HEK293 (cell line): ENCODE measurements at regions not wholly inside any gene's neighbourhood (a gene's known extent, or its start where the extent isn't known, plus 50 kb on each side); places are given as distances from the start of the nearest gene placed in this dataset.

Source experiments
- ATF2 ChIP-seq: fragments of 450-650 bp; formaldehyde crosslinking; IDR thresholded peaks from 2 replicates; pipeline ENCODE4 v1.5.1; 2016; ENCODE audit warnings: missing biosample characterization, missing genetic modification characterization, low read depth
- CTCF ChIP-seq: fragments of 450-650 bp; formaldehyde crosslinking; IDR thresholded peaks from 2 replicates; pipeline ENCODE4 v1.5.1; 2016; ENCODE audit warnings: missing biosample characterization, missing genetic modification characterization
- KLF16 ChIP-seq: fragments of 450-650 bp; formaldehyde crosslinking; IDR thresholded peaks from 2 replicates; pipeline ENCODE4 v1.5.1; 2017; ENCODE audit warnings: missing biosample characterization, missing genetic modification characterization
- ZNF138 ChIP-seq: fragments of 450-650 bp; formaldehyde crosslinking; IDR thresholded peaks from 2 replicates; pipeline ENCODE4 v1.5.1; 2016; ENCODE audit warnings: missing biosample characterization, missing genetic modification characterization, borderline replicate concordance
- ZNF214 ChIP-seq: fragments of 450-650 bp; formaldehyde crosslinking; IDR thresholded peaks from 2 replicates; pipeline ENCODE4 v1.5.1; 2017; ENCODE audit warnings: missing biosample characterization, mild to moderate bottlenecking, missing genetic modification characterization, borderline replicate concordance
- ZNF23 ChIP-seq: fragments of 450-650 bp; formaldehyde crosslinking; IDR thresholded peaks from 2 replicates; pipeline ENCODE4 v1.5.1; 2016; ENCODE audit warnings: missing biosample characterization, missing genetic modification characterization, borderline replicate concordance
- ZNF530 ChIP-seq: fragments of 450-650 bp; formaldehyde crosslinking; IDR thresholded peaks from 2 replicates; pipeline ENCODE4 v1.5.1; 2016; ENCODE audit warnings: low read depth, missing biosample characterization, missing genetic modification characterization
- ZNF558 ChIP-seq: fragments of 450-650 bp; formaldehyde crosslinking; IDR thresholded peaks from 2 replicates; pipeline ENCODE4 v1.5.1; 2016; ENCODE audit warnings: missing biosample characterization, missing genetic modification characterization
- ZNF654 ChIP-seq: fragments of 450-650 bp; formaldehyde crosslinking; IDR thresholded peaks from 2 replicates; pipeline ENCODE4 v1.5.1; 2016; ENCODE audit warnings: low read depth, missing biosample characterization, missing genetic modification characterization
- ZNF670 ChIP-seq: fragments of 450-650 bp; formaldehyde crosslinking; IDR thresholded peaks from 2 replicates; pipeline ENCODE4 v1.5.1; 2016; ENCODE audit warnings: missing biosample characterization, missing genetic modification characterization, low read depth
- ZXDB ChIP-seq: fragments of 450-650 bp; formaldehyde crosslinking; IDR thresholded peaks from 2 replicates; pipeline ENCODE4 v1.5.1; 2016; ENCODE audit warnings: missing biosample characterization, missing genetic modification characterization
- TF ChIP-seq, protein P1 (sequence below): sonication (generic); formaldehyde crosslinking; IDR thresholded peaks from 2 replicates; pipeline ENCODE4 v1.8.1; 2022; ENCODE audit warnings: mild to moderate bottlenecking, moderate library complexity, missing genetic modification reagents
- TF ChIP-seq, protein P2 (sequence below): fragments of 450-650 bp; formaldehyde crosslinking; IDR thresholded peaks from 2 replicates; pipeline ENCODE4 v1.5.1; 2016; ENCODE audit warnings: missing biosample characterization, missing genetic modification characterization, low read depth

GRCh38 chr6:27043244-27043643, 204.3 kb upstream of the PRSS16 start:
- no peak for TF ChIP-seq ZNF530 (tag by site-specific recombination)
- TF ChIP-seq CTCF (tag by site-specific recombination) = no peak
- TF ChIP-seq ZNF654 (tag by site-specific recombination) = no peak
- TF ChIP-seq, protein P1, sequence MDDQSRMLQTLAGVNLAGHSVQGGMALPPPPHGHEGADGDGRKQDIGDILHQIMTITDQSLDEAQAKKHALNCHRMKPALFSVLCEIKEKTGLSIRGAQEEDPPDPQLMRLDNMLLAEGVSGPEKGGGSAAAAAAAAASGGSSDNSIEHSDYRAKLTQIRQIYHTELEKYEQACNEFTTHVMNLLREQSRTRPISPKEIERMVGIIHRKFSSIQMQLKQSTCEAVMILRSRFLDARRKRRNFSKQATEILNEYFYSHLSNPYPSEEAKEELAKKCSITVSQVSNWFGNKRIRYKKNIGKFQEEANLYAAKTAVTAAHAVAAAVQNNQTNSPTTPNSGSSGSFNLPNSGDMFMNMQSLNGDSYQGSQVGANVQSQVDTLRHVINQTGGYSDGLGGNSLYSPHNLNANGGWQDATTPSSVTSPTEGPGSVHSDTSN (CRISPR knock-in tag) = no peak
- TF ChIP-seq ATF2 (tag by site-specific recombination) = no peak
- no peak for TF ChIP-seq ZNF214 (tag by site-specific recombination)
- no peak for TF ChIP-seq ZNF670
- no peak for TF ChIP-seq ZNF23 (tag by site-specific recombination)
- TF ChIP-seq, protein P2, sequence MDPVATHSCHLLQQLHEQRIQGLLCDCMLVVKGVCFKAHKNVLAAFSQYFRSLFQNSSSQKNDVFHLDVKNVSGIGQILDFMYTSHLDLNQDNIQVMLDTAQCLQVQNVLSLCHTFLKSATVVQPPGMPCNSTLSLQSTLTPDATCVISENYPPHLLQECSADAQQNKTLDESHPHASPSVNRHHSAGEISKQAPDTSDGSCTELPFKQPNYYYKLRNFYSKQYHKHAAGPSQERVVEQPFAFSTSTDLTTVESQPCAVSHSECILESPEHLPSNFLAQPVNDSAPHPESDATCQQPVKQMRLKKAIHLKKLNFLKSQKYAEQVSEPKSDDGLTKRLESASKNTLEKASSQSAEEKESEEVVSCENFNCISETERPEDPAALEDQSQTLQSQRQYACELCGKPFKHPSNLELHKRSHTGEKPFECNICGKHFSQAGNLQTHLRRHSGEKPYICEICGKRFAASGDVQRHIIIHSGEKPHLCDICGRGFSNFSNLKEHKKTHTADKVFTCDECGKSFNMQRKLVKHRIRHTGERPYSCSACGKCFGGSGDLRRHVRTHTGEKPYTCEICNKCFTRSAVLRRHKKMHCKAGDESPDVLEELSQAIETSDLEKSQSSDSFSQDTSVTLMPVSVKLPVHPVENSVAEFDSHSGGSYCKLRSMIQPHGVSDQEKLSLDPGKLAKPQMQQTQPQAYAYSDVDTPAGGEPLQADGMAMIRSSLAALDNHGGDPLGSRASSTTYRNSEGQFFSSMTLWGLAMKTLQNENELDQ (tag by site-specific recombination) = no peak
- no peak for TF ChIP-seq KLF16
- TF ChIP-seq ZNF138 (tag by site-specific recombination) = no peak
- TF ChIP-seq ZNF558 = no peak
- TF ChIP-seq ZXDB (tag by site-specific recombination) = no peak
